VCaP (cell line): ENCODE measurements at regions not wholly inside any gene's neighbourhood (a gene's known extent, or its start where the extent isn't known, plus 50 kb on each side); places are given as distances from the start of the nearest gene placed in this dataset.

Source experiments
- H3K27ac ChIP-seq: fragments of 450-650 bp; 2 replicates; pipeline ENCODE4 v1.5.1; 2017
- CTCF ChIP-seq: fragments of 450-650 bp; conservative IDR thresholded peaks from 2 replicates; pipeline ENCODE4 v1.5.1; 2017; ENCODE audit warnings: mild to moderate bottlenecking, moderate library complexity

GRCh38 chr20:12358655-12359009, 440.9 kb downstream of the BTBD3 start:
- TF ChIP-seq CTCF, result no peak

GRCh38 chr20:12371990-12372389, 454.3 kb downstream of the BTBD3 start:
- TF ChIP-seq CTCF, result no peak
- H3K27ac ChIP-seq, result no peak overlapping the region

More at GRCh38 chr20:12358655-12359009, 440.9 kb downstream of the BTBD3 start:
- no peak overlapping the region for H3K27ac ChIP-seq

- H3K27ac ChIP-seq, result no peak overlapping the region
- no peak for TF ChIP-seq CTCF
Measured at GRCh38 chr20:12372557-12372956, 454.9 kb downstream of the BTBD3 start.

- no peak overlapping the region for H3K27ac ChIP-seq
- TF ChIP-seq CTCF, result no peak
Measured at GRCh38 chr20:12375967-12376366, 458.3 kb downstream of the BTBD3 start.

- H3K27ac ChIP-seq, result no peak overlapping the region
- TF ChIP-seq CTCF, result no peak
Measured at GRCh38 chr20:12383821-12384220, 466.1 kb downstream of the BTBD3 start.

- TF ChIP-seq CTCF, result no peak
- no peak overlapping the region for H3K27ac ChIP-seq
Measured at GRCh38 chr20:12386821-12387220, 469.1 kb downstream of the BTBD3 start.

GRCh38 chr20:12391099-12391498, 473.4 kb downstream of the BTBD3 start:
- H3K27ac ChIP-seq, result no peak overlapping the region
- no peak for TF ChIP-seq CTCF

GRCh38 chr20:12394786-12395185, 477.1 kb downstream of the BTBD3 start:
- H3K27ac ChIP-seq, result no peak overlapping the region
- no peak for TF ChIP-seq CTCF
